ENCODE measurements at regions not wholly inside any gene's neighbourhood (a gene's known extent, or its start where the extent isn't known, plus 50 kb on each side); places are given as distances from the start of the nearest gene placed in this dataset.

DNA sequence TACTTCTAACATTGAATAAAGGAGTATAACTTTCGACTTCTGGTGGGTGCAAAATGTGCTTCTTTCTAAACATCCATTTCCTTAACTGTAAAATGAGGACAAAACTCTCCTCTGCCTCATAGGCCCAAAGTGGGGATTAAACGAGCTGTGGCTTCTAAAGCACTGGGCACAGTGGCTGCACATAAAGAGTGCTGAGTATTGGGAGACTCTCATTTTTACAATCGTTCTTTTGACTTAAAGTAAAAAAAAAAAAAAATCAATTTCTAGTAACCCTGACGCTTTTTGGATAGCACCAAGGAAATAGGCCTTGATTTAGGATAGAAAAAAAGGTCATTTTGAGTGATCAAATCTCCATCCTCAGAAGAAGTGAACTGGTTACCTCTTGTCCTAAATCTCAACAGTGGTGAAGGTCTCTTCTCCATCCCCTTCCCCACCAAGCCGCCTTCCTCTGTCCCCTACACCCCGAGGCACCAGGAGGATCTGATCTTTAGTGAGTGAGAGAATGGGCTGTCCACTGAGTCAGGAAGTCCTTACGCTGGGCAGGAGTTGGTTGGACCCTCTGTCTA is 161.6 kb downstream of the DDX1 start:
- no peak for DNase-seq (ENCODE audit: unreplicated experiment)
- Mint-ChIP-seq H3K27me3 (ENCODE audit: insufficient read depth, unreplicated experiment) (peaks cover 52% of the 10 kb centered on the region), H3K4me1 (ENCODE audit: insufficient read depth, unreplicated experiment) (no peaks in the 10 kb centered on the region), H3K27ac (ENCODE audit: low read depth, unreplicated experiment) (no peak overlapping the region), H3K4me3 (ENCODE audit: unreplicated experiment) (no peak overlapping the region), H3K36me3 (ENCODE audit: insufficient read depth, unreplicated experiment) (no peaks in the 10 kb centered on the region), H3K9me3 (ENCODE audit: unreplicated experiment) (no peaks in the 10 kb centered on the region)
- BruUV-seq (replicated peaks): no TSS peak
- ChIA-PET POLR2A (no interaction called here), CTCF (no interaction called here)
- intact Hi-C loops (cut with micrococcal nuclease): no loop called here
- TF ChIP-seq, protein P1, sequence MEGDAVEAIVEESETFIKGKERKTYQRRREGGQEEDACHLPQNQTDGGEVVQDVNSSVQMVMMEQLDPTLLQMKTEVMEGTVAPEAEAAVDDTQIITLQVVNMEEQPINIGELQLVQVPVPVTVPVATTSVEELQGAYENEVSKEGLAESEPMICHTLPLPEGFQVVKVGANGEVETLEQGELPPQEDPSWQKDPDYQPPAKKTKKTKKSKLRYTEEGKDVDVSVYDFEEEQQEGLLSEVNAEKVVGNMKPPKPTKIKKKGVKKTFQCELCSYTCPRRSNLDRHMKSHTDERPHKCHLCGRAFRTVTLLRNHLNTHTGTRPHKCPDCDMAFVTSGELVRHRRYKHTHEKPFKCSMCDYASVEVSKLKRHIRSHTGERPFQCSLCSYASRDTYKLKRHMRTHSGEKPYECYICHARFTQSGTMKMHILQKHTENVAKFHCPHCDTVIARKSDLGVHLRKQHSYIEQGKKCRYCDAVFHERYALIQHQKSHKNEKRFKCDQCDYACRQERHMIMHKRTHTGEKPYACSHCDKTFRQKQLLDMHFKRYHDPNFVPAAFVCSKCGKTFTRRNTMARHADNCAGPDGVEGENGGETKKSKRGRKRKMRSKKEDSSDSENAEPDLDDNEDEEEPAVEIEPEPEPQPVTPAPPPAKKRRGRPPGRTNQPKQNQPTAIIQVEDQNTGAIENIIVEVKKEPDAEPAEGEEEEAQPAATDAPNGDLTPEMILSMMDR (IDR thresholded peaks at IDR 0.05; ENCODE audit: unreplicated experiment): no peak

DNA sequence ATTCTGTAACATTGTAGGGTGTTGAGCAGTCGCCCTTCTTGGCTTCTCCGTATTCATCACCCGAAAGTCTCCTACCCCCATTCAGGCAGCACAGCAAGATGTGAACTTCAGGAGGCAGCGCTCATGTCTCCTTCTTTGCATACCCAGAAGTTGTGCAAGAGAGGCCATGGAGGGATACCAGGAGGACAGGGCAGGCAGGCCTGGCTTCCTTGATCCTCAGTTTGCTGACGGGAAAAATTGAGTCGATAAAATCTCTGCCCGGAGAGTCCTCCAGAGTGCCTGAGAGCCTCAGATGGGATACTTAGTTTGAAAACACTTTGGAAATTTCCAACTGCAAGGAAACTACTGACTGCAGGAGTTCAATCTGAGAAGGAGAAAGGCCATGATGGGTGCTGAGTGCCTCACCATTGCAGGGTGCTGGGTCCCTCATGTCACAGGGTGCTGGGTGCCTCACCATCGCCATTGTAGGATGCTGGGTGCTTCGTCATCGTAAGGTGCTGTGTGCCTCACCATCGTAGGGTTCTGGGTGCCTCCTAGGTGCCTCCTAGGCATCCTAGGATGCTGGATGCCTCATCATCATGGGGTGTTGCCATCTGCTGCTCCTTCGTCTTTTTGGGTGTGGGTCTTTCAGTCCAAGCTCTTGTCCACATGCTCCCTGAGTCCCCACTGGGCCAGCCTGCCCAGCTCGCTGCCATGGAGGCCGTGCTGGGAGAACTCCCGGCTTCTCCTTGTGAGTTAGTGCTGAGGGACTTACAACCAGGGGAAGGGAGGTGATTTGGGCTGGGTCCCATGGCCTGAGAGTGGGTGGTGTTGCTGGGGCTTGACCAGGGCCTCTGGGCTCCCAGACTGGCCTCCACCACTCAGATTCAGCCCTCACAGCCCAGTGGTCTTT is 162.4 kb downstream of the DDX1 start:
- H3K27ac Mint-ChIP-seq (ENCODE audit: low read depth, unreplicated experiment): no peak overlapping the region
- intact Hi-C loops (cut with micrococcal nuclease): no loop called here
- H3K36me3 Mint-ChIP-seq (ENCODE audit: insufficient read depth, unreplicated experiment): no peaks in the 10 kb centered on the region
- H3K27me3 Mint-ChIP-seq (ENCODE audit: insufficient read depth, unreplicated experiment): peaks cover 57% of the 10 kb centered on the region
- H3K4me3 Mint-ChIP-seq (ENCODE audit: unreplicated experiment): no peak overlapping the region
- ChIA-PET POLR2A (interaction anchor here (0.7 kb wide), 1 partner anchor 1640 kb away, joined by 4 read pairs; no protein-coding TSS in a partner anchor), CTCF (interaction anchor here (1.5 kb wide), 1 partner anchor 23 kb away, joined by 5 read pairs; no protein-coding TSS in a partner anchor)
- no peaks in the 10 kb centered on the region for H3K4me1 Mint-ChIP-seq (ENCODE audit: insufficient read depth, unreplicated experiment)
- TF ChIP-seq, protein P1 (IDR thresholded peaks at IDR 0.05; ENCODE audit: unreplicated experiment): no peak
- H3K9me3 Mint-ChIP-seq (ENCODE audit: unreplicated experiment): no peaks in the 10 kb centered on the region
- BruUV-seq (replicated peaks): no TSS peak
- DNase-seq (ENCODE audit: unreplicated experiment): no peak

DNA sequence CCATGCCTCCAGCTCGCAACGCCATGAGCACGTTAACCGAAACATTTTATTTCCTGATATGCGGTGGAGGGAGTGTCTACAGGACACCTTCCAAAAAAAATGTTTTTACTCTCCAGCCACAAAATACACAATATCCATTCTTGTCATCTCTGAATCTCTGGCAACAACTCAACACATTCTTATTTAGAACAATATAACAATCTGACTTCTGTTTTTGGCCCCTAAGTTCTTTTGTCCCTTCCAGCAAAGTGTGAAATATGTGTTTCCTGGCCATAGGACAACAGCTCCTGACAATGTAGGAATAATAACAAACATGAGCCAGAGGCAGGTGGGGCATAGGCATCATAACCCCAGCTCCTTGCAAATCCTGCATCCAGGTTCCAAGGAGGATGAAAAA is 163.0 kb downstream of the DDX1 start:
- POLR2A ChIA-PET: interaction anchor here (0.7 kb wide), 1 partner anchor 1639 kb away, joined by 4 read pairs; no protein-coding TSS in a partner anchor
- TF ChIP-seq, protein P1 (IDR thresholded peaks at IDR 0.05; ENCODE audit: unreplicated experiment): no peak
- Mint-ChIP-seq H3K4me1 (ENCODE audit: insufficient read depth, unreplicated experiment) (no peaks in the 10 kb centered on the region), H3K36me3 (ENCODE audit: insufficient read depth, unreplicated experiment) (no peaks in the 10 kb centered on the region), H3K9me3 (ENCODE audit: unreplicated experiment) (no peaks in the 10 kb centered on the region), H3K27ac (ENCODE audit: low read depth, unreplicated experiment) (no peak overlapping the region), H3K27me3 (ENCODE audit: insufficient read depth, unreplicated experiment) (peaks cover 57% of the 10 kb centered on the region), H3K4me3 (ENCODE audit: unreplicated experiment) (no peak overlapping the region)
- CTCF ChIA-PET: interaction anchor here (1.5 kb wide), 1 partner anchor 23 kb away, joined by 5 read pairs; no protein-coding TSS in a partner anchor
- BruUV-seq (replicated peaks): no TSS peak
- no peak for DNase-seq (ENCODE audit: unreplicated experiment)
- intact Hi-C loops (cut with micrococcal nuclease): no loop called here

DNA sequence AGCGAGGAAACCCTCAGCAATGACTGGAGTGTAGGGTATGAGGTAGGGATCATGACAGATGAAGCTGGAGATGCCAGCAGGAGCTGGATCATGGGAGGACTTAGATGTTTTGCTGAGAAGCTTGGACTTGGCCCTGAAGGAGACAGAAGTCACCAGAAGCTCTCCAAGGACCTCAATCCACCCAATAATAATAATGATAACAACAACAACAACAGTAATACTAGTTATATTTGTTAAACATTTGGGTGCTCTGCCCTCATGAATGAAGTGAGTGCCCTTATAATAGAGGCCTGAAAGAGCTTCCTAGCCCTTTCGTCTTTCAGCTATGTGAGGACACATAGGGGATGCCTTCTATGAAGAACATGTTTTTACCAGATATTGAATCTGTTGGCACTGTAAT is 163.9 kb downstream of the DDX1 start:
- Mint-ChIP-seq H3K27me3 (ENCODE audit: insufficient read depth, unreplicated experiment) (peaks cover 59% of the 10 kb centered on the region), H3K4me3 (ENCODE audit: unreplicated experiment) (no peak overlapping the region), H3K4me1 (ENCODE audit: insufficient read depth, unreplicated experiment) (no peaks in the 10 kb centered on the region), H3K27ac (ENCODE audit: low read depth, unreplicated experiment) (no peak overlapping the region), H3K9me3 (ENCODE audit: unreplicated experiment) (no peaks in the 10 kb centered on the region), H3K36me3 (ENCODE audit: insufficient read depth, unreplicated experiment) (no peaks in the 10 kb centered on the region)
- no TSS peak for BruUV-seq (replicated peaks)
- POLR2A ChIA-PET: interaction anchor here (0.6 kb wide), 1 partner anchor 670 kb away, joined by 3 read pairs; no protein-coding TSS in a partner anchor
- intact Hi-C loops (cut with micrococcal nuclease): no loop called here
- CTCF ChIA-PET: interaction anchor here (1.5 kb wide), 1 partner anchor 24 kb away, joined by 5 read pairs; no protein-coding TSS in a partner anchor
- TF ChIP-seq, protein P1 (IDR thresholded peaks at IDR 0.05; ENCODE audit: unreplicated experiment): no peak
- DNase-seq (ENCODE audit: unreplicated experiment): no peak

Measured in MCF 10A (cell line).